GM13977 (cell line): ENCODE measurements at regions not wholly inside any gene's neighbourhood (a gene's known extent, or its start where the extent isn't known, plus 50 kb on each side); places are given as distances from the start of the nearest gene placed in this dataset.
A peak's percentile ranks its signal among the peaks of the same experiment; 100 is the strongest.

Experiments
- DNase-seq: peaks from one replicate; pipeline ENCODE4 v3.0.0; 2012; ENCODE audit warnings: low spot score
- CTCF ChIP-seq: IDR thresholded peaks from 2 replicates; pipeline ENCODE4 v1.5.1; 2012; ENCODE audit warnings: mild to moderate bottlenecking, control low read depth; ENCODE audit not compliant: insufficient read depth; ENCODE audit errors: extremely low read depth, missing control alignments
- in situ Hi-C: fragments of 300-500 bp; cut with MboI; formaldehyde crosslinking; loops from one replicate; pipeline ENCODE4 v1.12.0; 2022; ENCODE audit warnings: low sequenced_read_pairs, low pct_unique_long_range_greater_than_20kb, mixed read lengths, inconsistent platforms; ENCODE audit not compliant: unreplicated experiment

- DNase-seq = no peak
- no peak for TF ChIP-seq CTCF
- in situ Hi-C loops = no loop called here
Measured at GRCh38 chr7:26071622-26072456, 80.2 kb upstream of the NFE2L3 start.

GRCh38 chr7:26073041-26073440, 79.0 kb upstream of the NFE2L3 start:
- in situ Hi-C loops = no loop called here
- TF ChIP-seq CTCF = no peak
- no peak for DNase-seq

DNA sequence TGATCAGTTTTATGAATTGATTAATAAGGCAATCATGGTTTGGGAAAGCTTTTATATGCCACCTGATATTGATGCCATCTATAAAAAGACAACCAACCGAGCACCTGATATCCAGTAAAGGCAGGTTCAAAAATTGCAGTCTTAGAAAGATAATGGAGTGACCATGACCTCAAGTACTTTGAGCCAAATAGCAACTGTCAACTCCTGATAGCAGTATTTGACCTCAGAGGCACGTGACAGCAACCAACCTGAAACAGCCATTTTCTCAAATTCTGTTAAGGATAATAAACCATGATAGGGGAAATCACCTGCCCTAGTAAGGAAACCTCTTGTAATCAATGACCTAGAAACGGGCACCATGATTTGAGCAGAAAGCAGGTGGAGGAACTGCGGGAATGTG, 77.1 kb upstream of the NFE2L3 start:
- in situ Hi-C loops = loop anchor here (25.0 kb wide), 3 partner anchors 287 to 587 kb away; no protein-coding TSS in a partner anchor
- no peak for DNase-seq
- TF ChIP-seq CTCF = no peak

DNA sequence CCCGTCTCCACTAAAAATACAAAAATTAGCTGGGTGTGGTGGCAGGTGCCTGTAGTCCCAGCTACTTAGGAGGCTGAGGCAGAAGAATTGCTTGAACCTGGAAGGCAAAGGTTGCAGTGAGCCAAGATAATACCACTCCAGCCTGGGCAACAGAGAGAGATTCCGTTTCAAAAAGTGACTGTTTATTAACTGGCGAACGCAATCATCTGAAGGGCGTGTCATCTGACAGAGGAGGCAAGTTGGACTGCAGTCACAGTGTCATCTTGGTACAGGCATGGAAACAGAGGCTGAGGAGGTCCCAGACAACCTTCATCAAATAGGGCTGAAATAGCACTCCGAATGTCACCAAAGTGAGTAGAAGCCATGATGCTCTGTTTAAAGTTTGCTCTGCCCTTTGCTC, 75.3 kb upstream of the NFE2L3 start:
- TF ChIP-seq CTCF = no peak
- in situ Hi-C loops = loop anchor here (25.0 kb wide), 3 partner anchors 286 to 586 kb away; no protein-coding TSS in a partner anchor
- DNase-seq = no peak

DNA sequence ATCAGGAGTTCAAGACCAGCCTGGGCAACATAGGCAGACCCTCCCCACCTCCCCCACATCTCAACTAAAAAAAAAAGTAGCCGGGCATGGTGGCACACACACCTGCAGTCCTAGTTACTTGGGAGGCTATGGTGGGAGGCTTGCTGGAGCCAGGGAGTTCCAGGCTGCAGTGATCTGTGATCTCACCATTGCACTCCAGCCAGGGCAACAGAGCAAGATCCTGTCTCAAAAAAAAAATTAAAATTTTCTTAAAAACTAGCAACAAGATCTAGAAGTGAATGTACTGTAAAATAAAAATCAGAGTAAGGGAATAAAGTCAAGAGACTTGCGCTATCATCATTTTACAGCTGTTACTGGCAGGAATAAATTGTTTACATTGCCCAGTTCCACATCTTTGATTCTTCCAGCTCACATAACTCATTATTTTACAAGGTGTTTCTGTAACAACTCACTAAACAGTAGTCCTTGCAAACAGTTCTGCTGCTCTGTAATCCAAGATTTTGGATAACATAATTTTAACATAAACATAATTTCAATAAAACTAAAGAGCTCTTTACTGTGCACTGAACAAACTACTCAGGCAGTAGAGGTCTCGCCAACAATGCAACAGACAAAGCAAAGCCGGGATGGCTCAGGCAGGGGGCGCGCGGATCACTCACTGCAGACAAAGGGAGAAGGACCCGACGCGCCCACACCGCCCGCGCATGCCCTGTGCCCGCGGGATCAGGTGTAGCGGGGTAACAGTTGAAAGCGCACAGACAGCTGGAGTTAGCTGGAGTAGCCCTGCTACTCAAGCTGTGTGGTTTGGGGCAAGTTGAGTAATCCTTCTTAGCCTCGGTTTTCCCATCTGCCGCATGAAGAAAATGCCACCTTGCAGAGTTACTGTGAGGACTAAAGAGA, 73.3 kb upstream of the NFE2L3 start:
- TF ChIP-seq CTCF = peak; percentile 63
- in situ Hi-C loops = loop anchor here (25.0 kb wide), 3 partner anchors 284 to 584 kb away; no protein-coding TSS in a partner anchor
- DNase-seq = peak; percentile 70

DNA sequence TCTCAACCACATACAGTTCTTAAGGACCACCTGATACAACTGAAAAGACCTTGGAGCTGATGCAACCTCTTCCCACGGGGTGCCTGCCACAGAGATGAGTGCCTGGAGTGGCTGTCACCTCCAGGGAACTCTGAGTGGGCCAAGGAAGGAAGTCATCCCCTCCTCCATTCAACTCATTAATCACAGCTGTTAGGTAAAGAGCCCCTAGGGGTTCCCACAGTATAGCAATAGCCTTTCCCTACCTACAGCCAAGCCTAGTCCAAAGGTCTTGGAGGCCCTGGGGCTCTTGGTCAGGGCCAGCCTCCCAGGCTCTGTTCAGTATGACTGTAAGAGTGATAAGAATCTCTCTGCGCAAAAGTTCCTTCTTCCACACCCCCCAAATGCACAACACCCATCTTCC, 70.4 kb upstream of the NFE2L3 start:
- no peak for DNase-seq
- TF ChIP-seq CTCF = no peak
- in situ Hi-C loops = loop anchor here (25.0 kb wide), 3 partner anchors 281 to 581 kb away; no protein-coding TSS in a partner anchor
